ENCODE measurements at regions not wholly inside any gene's neighbourhood (a gene's known extent, or its start where the extent isn't known, plus 50 kb on each side); places are given as distances from the start of the nearest gene placed in this dataset.

GRCh38 chr7:106392590-106392989 lies 107.8 kb upstream of the NAMPT start:
- Mint-ChIP-seq H3K9me3 (ENCODE audit: low read depth) (peaks cover 2% of the 10 kb centered on the region), H3K27me3 (ENCODE audit: low read depth) (peaks cover 29% of the 10 kb centered on the region), H3K4me1 (ENCODE audit: low read depth) (no peaks in the 10 kb centered on the region), H3K27ac (ENCODE audit: unreplicated experiment) (no peak overlapping the region), H3K36me3 (ENCODE audit: low read depth) (peaks cover 2% of the 10 kb centered on the region), H3K4me3 (ENCODE audit: unreplicated experiment) (no peak overlapping the region)
- no peak for DNase-seq (ENCODE audit: low spot score)
- no peak for TF ChIP-seq CTCF (IDR thresholded peaks at IDR 0.05)

- no peaks in the 10 kb centered on the region for H3K4me1 Mint-ChIP-seq (ENCODE audit: low read depth)
- peaks cover 2% of the 10 kb centered on the region for H3K36me3 Mint-ChIP-seq (ENCODE audit: low read depth)
- peaks cover 25% of the 10 kb centered on the region for H3K27me3 Mint-ChIP-seq (ENCODE audit: low read depth)
- no peak for TF ChIP-seq CTCF (IDR thresholded peaks at IDR 0.05)
- H3K27ac Mint-ChIP-seq (ENCODE audit: unreplicated experiment), result no peak overlapping the region
- no peak for DNase-seq (ENCODE audit: low spot score)
- no peak overlapping the region for H3K4me3 Mint-ChIP-seq (ENCODE audit: unreplicated experiment)
- peaks cover 2% of the 10 kb centered on the region for H3K9me3 Mint-ChIP-seq (ENCODE audit: low read depth)
These were observed 107.4 kb upstream of the NAMPT start for GRCh38 chr7:106392144-106392543.

GRCh38 chr7:106386958-106387357 lies 102.2 kb upstream of the NAMPT start:
- Mint-ChIP-seq H3K9me3 (ENCODE audit: low read depth) (peaks cover 3% of the 10 kb centered on the region), H3K4me1 (ENCODE audit: low read depth) (no peaks in the 10 kb centered on the region), H3K27me3 (ENCODE audit: low read depth) (peaks cover 7% of the 10 kb centered on the region), H3K27ac (ENCODE audit: unreplicated experiment) (no peak overlapping the region), H3K36me3 (ENCODE audit: low read depth) (peaks cover 2% of the 10 kb centered on the region), H3K4me3 (ENCODE audit: unreplicated experiment) (no peak overlapping the region)
- no peak for DNase-seq (ENCODE audit: low spot score)
- no peak for TF ChIP-seq CTCF (IDR thresholded peaks at IDR 0.05)

GRCh38 chr7:106384373-106384772 lies 99.6 kb upstream of the NAMPT start:
- H3K36me3 Mint-ChIP-seq (ENCODE audit: low read depth), result peaks cover 2% of the 10 kb centered on the region
- no peak for DNase-seq (ENCODE audit: low spot score)
- peaks cover 3% of the 10 kb centered on the region for H3K9me3 Mint-ChIP-seq (ENCODE audit: low read depth)
- no peak overlapping the region for H3K4me3 Mint-ChIP-seq (ENCODE audit: unreplicated experiment)
- H3K27me3 Mint-ChIP-seq (ENCODE audit: low read depth), result peaks cover 13% of the 10 kb centered on the region
- H3K4me1 Mint-ChIP-seq (ENCODE audit: low read depth), result no peaks in the 10 kb centered on the region
- no peak overlapping the region for H3K27ac Mint-ChIP-seq (ENCODE audit: unreplicated experiment)
- no peak for TF ChIP-seq CTCF (IDR thresholded peaks at IDR 0.05)

GRCh38 chr7:106382929-106383328 lies 98.1 kb upstream of the NAMPT start:
- H3K36me3 Mint-ChIP-seq (ENCODE audit: low read depth), result peaks cover 2% of the 10 kb centered on the region
- no peak for TF ChIP-seq CTCF (IDR thresholded peaks at IDR 0.05)
- H3K9me3 Mint-ChIP-seq (ENCODE audit: low read depth), result peaks cover 3% of the 10 kb centered on the region
- H3K27ac Mint-ChIP-seq (ENCODE audit: unreplicated experiment), result no peak overlapping the region
- peaks cover 13% of the 10 kb centered on the region for H3K27me3 Mint-ChIP-seq (ENCODE audit: low read depth)
- no peak overlapping the region for H3K4me3 Mint-ChIP-seq (ENCODE audit: unreplicated experiment)
- no peak for DNase-seq (ENCODE audit: low spot score)
- no peaks in the 10 kb centered on the region for H3K4me1 Mint-ChIP-seq (ENCODE audit: low read depth)
